GM18858 (cell line): ENCODE measurements at regions not wholly inside any gene's neighbourhood (a gene's known extent, or its start where the extent isn't known, plus 50 kb on each side); places are given as distances from the start of the nearest gene placed in this dataset.

ENCODE experiments used
- ATAC-seq: cut with Tn5 transposase; IDR thresholded peaks from one replicate; pipeline ENCODE4 v1.9.1; 2021; ENCODE audit not compliant: unreplicated experiment

DNA sequence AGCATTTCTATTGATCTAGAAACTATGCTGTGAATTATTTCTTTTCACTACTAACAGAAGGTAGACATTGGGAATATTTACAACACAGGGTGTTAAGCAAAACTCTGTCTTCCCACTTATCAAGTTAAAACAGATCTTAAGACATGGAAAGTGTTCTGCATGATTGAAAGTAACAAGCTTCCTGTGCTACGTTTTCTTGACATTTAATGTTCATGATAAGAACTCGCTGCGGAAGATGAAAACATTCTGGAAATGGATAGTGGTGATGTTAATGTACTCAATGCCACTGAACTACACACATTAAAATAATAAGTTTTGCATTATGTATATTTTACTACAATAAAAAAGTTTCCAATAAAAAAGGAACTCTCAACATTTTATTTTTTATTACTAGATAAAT, 74.4 kb upstream of the SCN7A start:
- no peak for ATAC-seq

DNA sequence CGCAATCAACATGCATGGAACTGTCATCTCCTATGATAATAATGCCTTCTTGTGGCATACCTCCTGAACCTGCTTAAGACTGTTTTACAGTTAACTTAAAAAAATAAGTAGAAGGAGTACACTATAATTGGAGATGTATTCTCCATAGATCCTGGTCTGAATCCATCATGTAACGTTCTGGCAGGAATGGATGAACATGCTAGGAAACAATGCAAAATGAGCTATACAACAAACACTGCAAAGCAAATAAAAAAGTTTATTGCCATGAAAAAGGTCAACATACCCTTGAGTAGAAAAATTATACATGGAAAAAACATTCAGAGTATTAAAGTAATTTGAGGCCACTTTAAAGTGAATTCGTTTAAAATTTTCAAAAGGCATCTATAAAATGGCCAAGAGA, 71.5 kb upstream of the SCN7A start:
- no peak for ATAC-seq

DNA sequence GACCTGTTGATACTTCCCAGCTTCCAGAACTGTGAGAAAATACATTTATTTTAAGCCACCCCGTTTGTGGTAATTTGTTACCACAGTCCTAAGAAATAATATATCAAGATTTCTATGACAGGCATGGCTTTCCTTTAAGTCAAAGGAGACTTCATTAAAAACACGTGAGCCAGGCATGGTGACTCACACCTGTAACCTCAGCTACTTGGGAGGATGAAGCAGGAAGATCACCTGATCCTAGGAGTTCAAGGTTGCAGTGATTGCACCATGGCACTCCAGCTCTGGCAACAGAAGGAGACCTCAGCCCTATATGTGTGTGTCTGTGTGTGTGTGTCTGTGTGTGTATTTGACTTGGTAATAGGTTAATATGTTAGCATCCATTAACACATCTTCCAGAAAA, 69.8 kb upstream of the SCN7A start:
- ATAC-seq = no peak

DNA sequence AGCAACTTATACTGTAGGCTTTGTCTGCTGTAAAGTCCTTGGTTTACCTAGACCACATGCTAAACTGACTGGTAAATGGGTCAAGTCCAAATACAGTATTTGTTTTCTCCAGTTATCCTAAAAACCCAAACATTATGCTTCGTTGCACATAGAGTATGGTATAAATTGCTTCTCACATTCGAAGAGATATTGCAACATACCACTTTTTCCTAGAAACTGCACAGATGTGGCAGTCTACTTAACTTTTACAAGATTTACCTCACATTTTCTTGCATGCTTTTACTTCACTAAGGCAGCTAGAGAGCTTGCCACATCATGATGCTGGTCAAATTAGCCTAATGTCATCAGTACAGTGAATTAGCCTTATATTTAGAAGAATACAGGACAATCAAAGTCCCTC, 66.0 kb upstream of the SCN7A start:
- no peak for ATAC-seq

DNA sequence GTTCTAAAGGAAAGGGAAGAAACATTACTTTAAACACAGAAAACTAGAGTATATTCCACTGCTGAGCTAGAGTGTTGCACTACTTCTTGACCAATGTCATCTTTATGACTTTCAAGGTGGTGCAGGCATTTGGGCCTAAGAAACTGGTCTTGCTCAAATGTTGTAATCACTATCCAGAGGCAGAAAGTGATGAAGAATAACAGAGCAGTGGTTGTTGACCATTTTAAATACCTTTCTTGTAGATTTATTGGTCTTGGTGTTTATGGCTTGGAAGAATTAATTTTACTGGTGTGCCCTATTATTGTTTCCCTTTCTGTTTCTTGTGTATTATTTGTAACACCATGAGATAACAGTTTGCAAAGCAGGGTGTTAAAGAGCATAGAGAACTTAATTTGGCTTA, 56.9 kb upstream of the SCN7A start:
- ATAC-seq = no peak

DNA sequence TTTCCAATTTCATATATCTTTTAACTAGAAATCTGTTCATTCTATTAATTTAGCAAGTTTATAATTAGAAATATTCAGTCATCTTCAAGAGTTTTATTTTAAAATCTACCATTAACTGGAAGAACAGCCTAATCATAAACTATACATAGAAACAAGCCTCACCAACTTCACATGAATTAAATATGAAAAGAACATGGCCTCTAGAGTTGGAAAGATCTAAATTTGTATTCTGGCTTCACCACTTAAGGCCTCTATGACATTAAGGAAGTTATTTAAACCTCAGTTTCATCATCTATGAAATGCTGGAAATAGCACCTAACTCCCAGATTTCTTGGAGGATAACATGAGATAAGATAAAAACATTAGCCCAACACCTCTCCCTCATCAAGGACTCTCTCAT, 51.4 kb upstream of the SCN7A start:
- no peak for ATAC-seq
